ENCODE measurements at regions not wholly inside any gene's neighbourhood (a gene's known extent, or its start where the extent isn't known, plus 50 kb on each side); places are given as distances from the start of the nearest gene placed in this dataset.

DNA sequence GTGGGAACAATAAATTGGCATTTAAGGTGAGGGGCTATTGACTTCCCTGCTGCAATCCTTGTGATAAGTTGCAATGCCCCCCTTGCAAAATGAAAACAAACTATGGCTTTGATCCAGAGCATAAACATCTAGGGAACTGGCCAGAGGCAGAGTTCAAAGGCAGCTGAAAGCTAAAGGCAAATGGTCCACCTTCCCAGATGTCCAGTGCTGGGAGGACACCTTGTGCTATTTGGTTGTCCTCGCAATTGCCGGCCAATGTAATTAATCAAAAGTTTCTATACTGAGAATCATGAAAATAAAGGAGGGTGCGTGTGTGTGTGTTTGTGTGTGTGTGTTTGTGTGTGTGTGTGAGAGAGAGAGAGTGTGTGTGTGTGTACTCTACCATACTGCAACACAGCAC lies 337.4 kb downstream of the CBLN4 start:
- TF ChIP-seq LEF1 (IDR thresholded peaks at IDR 0.05; ENCODE audit: borderline replicate concordance) (no peak), FOXK2 (IDR thresholded peaks at IDR 0.05) (no peak), FOXA1 (IDR thresholded peaks at IDR 0.05) (no peak), FOXM1 (IDR thresholded peaks at IDR 0.05; ENCODE audit: borderline replicate concordance) (no peak), SUZ12 (IDR thresholded peaks at IDR 0.05) (no peak), ARNT (IDR thresholded peaks at IDR 0.05) (no peak)
